ENCODE measurements at regions not wholly inside any gene's neighbourhood (a gene's known extent, or its start where the extent isn't known, plus 50 kb on each side); places are given as distances from the start of the nearest gene placed in this dataset.

DNA sequence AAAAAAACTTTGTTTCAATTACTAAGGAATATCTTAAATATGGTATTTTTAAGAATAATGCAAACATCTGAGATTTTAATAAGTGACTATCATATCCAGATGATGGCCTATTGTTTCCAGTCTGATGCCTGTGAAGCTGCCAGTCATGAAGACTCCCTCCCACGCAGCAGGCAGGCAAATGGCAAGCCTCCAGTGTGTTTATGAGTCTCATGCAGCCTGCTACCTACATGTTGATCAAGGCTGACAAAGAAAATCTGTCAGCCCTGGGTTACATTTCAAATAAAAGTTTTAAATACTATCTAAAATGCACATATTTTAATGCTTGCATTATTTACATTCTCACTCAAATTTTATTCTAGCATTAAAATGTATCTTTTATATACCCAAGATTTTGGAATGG lies 137.6 kb upstream of the RNPC3 start:
- TF ChIP-seq CTCF (IDR thresholded peaks at IDR 0.05) = no peak
- no peak for TF ChIP-seq POLR2A (IDR thresholded peaks at IDR 0.05)
- no peak for TF ChIP-seq EP300 (IDR thresholded peaks at IDR 0.05)

All from tibial nerve (tissue), 4 donors.